ENCODE measurements at regions not wholly inside any gene's neighbourhood (a gene's known extent, or its start where the extent isn't known, plus 50 kb on each side); places are given as distances from the start of the nearest gene placed in this dataset.

DNA sequence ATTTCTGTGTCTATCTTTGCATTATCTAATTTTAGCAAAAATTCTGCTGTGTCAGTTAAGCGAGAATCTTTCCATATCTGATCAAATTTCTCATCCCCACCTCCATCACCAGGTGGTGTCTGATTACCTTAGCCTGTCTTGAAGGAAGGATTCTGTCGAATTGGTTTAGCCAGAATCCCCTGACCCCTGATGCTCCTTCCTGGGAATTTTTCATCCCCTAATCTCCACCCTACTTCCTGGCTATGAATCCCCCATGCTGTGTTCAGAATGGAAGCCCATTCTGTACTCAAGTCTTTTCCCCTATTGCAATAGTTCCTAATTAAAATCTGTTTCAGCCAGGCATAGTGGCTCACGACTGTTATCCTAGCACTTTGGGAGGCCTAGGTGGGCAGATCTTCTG lies 216.1 kb downstream of the SKIDA1 start:
- H3K27ac ChIP-seq, result no peak overlapping the region
- no peak for DNase-seq
- POLR2A ChIA-PET (ENCODE audit: unreplicated experiment), result no interaction called here

DNA sequence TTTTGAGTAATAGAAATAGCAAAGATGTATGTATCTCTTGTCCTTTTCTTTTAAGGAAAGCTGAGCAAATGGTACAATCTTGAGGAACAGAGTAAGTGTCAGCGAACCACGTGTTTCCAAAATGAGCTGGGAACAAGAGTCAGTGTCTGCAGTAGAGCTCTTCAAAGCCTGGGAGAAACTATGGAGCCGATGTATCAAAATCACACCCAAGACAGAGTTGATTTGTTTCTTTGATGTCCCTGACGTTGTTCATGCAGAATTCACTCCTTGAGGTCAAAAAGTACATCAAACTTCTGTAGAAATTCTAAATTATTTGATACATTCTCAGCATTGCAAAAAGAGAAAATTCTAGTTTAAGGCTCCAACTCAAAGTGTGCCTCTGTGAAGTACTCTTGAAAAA lies 216.5 kb downstream of the SKIDA1 start:
- Histone ChIP-seq H4K20me1 (ENCODE audit: insufficient read depth) (no peaks in the 10 kb centered on the region), H3K79me2 (ENCODE audit: low read depth) (no peaks in the 10 kb centered on the region), H3K9me2 (ENCODE audit: insufficient read depth) (no peaks in the 10 kb centered on the region), H2AFZ (no peak overlapping the region), H3K4me1 (replicated peaks; ENCODE audit: insufficient read depth) (peaks cover 6% of the 10 kb centered on the region), H3K36me3 (ENCODE audit: low read depth) (no peaks in the 10 kb centered on the region), H3F3A (ENCODE audit: insufficient read depth, low read depth) (no peaks in the 10 kb centered on the region; the same call in 1 of the 2 replicates), H3K27ac (no peak overlapping the region), H3K27me3 (ENCODE audit: insufficient read depth, low read depth) (no peaks in the 10 kb centered on the region), H3K9me3 (ENCODE audit: insufficient read depth, low read depth) (no peaks in the 10 kb centered on the region), H3K4me2 (no peak overlapping the region), H3K4me3 (no peak overlapping the region)
- no TSS peak for BruUV-seq (replicated peaks)
- ChIA-PET CTCF (interaction anchor here (0.7 kb wide), 1 partner anchor 26 kb away, joined by 12 read pairs; no protein-coding TSS in a partner anchor), POLR2A (ENCODE audit: unreplicated experiment) (no interaction called here)
- intact Hi-C loops (cut with micrococcal nuclease; ENCODE audit: unreplicated experiment), result no loop called here
- DNase-seq, result no peak
- TF ChIP-seq EZH2 (IDR thresholded peaks at IDR 0.05; ENCODE audit: low read depth), result no peak
- TF ChIP-seq, protein P1, sequence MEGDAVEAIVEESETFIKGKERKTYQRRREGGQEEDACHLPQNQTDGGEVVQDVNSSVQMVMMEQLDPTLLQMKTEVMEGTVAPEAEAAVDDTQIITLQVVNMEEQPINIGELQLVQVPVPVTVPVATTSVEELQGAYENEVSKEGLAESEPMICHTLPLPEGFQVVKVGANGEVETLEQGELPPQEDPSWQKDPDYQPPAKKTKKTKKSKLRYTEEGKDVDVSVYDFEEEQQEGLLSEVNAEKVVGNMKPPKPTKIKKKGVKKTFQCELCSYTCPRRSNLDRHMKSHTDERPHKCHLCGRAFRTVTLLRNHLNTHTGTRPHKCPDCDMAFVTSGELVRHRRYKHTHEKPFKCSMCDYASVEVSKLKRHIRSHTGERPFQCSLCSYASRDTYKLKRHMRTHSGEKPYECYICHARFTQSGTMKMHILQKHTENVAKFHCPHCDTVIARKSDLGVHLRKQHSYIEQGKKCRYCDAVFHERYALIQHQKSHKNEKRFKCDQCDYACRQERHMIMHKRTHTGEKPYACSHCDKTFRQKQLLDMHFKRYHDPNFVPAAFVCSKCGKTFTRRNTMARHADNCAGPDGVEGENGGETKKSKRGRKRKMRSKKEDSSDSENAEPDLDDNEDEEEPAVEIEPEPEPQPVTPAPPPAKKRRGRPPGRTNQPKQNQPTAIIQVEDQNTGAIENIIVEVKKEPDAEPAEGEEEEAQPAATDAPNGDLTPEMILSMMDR (conservative IDR thresholded peaks at IDR 0.05), result no peak

More for the DNA sequence above, 216.1 kb downstream of the SKIDA1 start:
- Histone ChIP-seq H3K4me2 (no peak overlapping the region), H3K9me2 (ENCODE audit: insufficient read depth) (no peaks in the 10 kb centered on the region), H3F3A (ENCODE audit: insufficient read depth, low read depth) (no peaks in the 10 kb centered on the region; the same call in 1 of the 2 replicates), H3K79me2 (ENCODE audit: low read depth) (no peaks in the 10 kb centered on the region), H4K20me1 (ENCODE audit: insufficient read depth) (no peaks in the 10 kb centered on the region), H3K4me1 (replicated peaks; ENCODE audit: insufficient read depth) (peaks cover 3% of the 10 kb centered on the region), H3K9me3 (ENCODE audit: insufficient read depth, low read depth) (no peaks in the 10 kb centered on the region), H3K4me3 (no peak overlapping the region), H2AFZ (no peak overlapping the region), H3K27me3 (ENCODE audit: insufficient read depth, low read depth) (no peaks in the 10 kb centered on the region), H3K36me3 (ENCODE audit: low read depth) (no peaks in the 10 kb centered on the region)
- TF ChIP-seq EZH2 (IDR thresholded peaks at IDR 0.05; ENCODE audit: low read depth), result no peak
- TF ChIP-seq, protein P1 (conservative IDR thresholded peaks at IDR 0.05), result no peak
- intact Hi-C loops (cut with micrococcal nuclease; ENCODE audit: unreplicated experiment), result no loop called here
- CTCF ChIA-PET, result no interaction called here
- BruUV-seq (replicated peaks), result no TSS peak

DNA sequence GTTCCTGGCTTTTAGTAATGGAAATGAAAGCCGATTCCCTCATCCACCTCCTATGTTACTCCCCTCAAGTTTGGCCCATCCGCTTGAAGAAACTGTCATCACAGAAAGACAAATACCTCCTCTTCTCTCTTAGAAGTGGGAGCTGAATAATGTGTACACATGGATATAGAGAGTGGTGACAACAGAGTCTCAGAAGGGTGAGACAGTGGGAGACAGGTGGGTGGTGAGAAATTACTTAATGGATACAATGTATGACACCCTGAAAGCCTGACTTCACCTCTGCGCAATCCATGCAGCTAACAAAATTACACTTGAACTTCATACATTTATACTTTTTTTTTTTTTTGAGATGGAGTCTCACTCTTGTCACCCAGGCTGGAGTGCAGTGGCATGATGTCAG lies 217.5 kb downstream of the SKIDA1 start:
- H2AFZ ChIP-seq, result no peak overlapping the region
- H3K36me3 ChIP-seq (ENCODE audit: low read depth), result no peaks in the 10 kb centered on the region
- H3K27me3 ChIP-seq (ENCODE audit: insufficient read depth, low read depth), result no peaks in the 10 kb centered on the region
- H4K20me1 ChIP-seq (ENCODE audit: insufficient read depth), result no peaks in the 10 kb centered on the region
- ChIA-PET CTCF (no interaction called here), POLR2A (ENCODE audit: unreplicated experiment) (interaction anchor here (0.6 kb wide), 1 partner anchor 13 kb away, joined by 6 read pairs; no protein-coding TSS in a partner anchor)
- H3K9me2 ChIP-seq (ENCODE audit: insufficient read depth), result no peaks in the 10 kb centered on the region
- DNase-seq, result no peak
- no peaks in the 10 kb centered on the region; the same call in 1 of the 2 replicates for H3F3A ChIP-seq (ENCODE audit: insufficient read depth, low read depth)
- no peak overlapping the region for H3K4me2 ChIP-seq
- no peaks in the 10 kb centered on the region for H3K9me3 ChIP-seq (ENCODE audit: insufficient read depth, low read depth)
- H3K27ac ChIP-seq, result no peak overlapping the region
- TF ChIP-seq, protein P1 (conservative IDR thresholded peaks at IDR 0.05), result no peak
- no peak for TF ChIP-seq EZH2 (IDR thresholded peaks at IDR 0.05; ENCODE audit: low read depth)
- no TSS peak for BruUV-seq (replicated peaks)
- no peaks in the 10 kb centered on the region for H3K79me2 ChIP-seq (ENCODE audit: low read depth)
- H3K4me3 ChIP-seq, result no peak overlapping the region
- intact Hi-C loops (cut with micrococcal nuclease; ENCODE audit: unreplicated experiment), result no loop called here
- peaks cover 6% of the 10 kb centered on the region for H3K4me1 ChIP-seq (replicated peaks; ENCODE audit: insufficient read depth)
